ENCODE measurements at regions not wholly inside any gene's neighbourhood (a gene's known extent, or its start where the extent isn't known, plus 50 kb on each side); places are given as distances from the start of the nearest gene placed in this dataset.

GRCh38 chr10:30190577-30191552 lies 131.5 kb upstream of the JCAD start:
- peaks cover 11% of the 10 kb centered on the region for H3K4me1 Mint-ChIP-seq (ENCODE audit: low read depth)
- peaks cover 22% of the 10 kb centered on the region for H3K27me3 Mint-ChIP-seq (ENCODE audit: low read depth)
- no peak overlapping the region for H3K27ac Mint-ChIP-seq
- intact Hi-C loops (cut with micrococcal nuclease): no loop called here
- DNase-seq (ENCODE audit: low spot score): no peak
- H3K9me3 Mint-ChIP-seq: peaks cover 9% of the 10 kb centered on the region
- no peaks in the 10 kb centered on the region for H3K36me3 Mint-ChIP-seq (ENCODE audit: low read depth)
- H3K4me3 Mint-ChIP-seq (ENCODE audit: low read depth): no peak overlapping the region

- H3K4me1 Mint-ChIP-seq (ENCODE audit: low read depth): peaks cover 11% of the 10 kb centered on the region
- peaks cover 4% of the 10 kb centered on the region for H3K9me3 Mint-ChIP-seq
- intact Hi-C loops (cut with micrococcal nuclease): no loop called here
- DNase-seq (ENCODE audit: low spot score): no peak
- no peaks in the 10 kb centered on the region for H3K36me3 Mint-ChIP-seq (ENCODE audit: low read depth)
- no peak overlapping the region for H3K4me3 Mint-ChIP-seq (ENCODE audit: low read depth)
- peaks cover 19% of the 10 kb centered on the region for H3K27me3 Mint-ChIP-seq (ENCODE audit: low read depth)
- H3K27ac Mint-ChIP-seq: no peak overlapping the region
Measured at GRCh38 chr10:30189238-30189580, 129.8 kb upstream of the JCAD start.

GRCh38 chr10:30188556-30189237 lies 129.3 kb upstream of the JCAD start:
- Mint-ChIP-seq H3K27ac (no peak overlapping the region), H3K9me3 (no peaks in the 10 kb centered on the region), H3K36me3 (ENCODE audit: low read depth) (no peaks in the 10 kb centered on the region), H3K27me3 (ENCODE audit: low read depth) (peaks cover 21% of the 10 kb centered on the region), H3K4me1 (ENCODE audit: low read depth) (peaks cover 11% of the 10 kb centered on the region), H3K4me3 (ENCODE audit: low read depth) (no peak overlapping the region)
- no peak for DNase-seq (ENCODE audit: low spot score)
- intact Hi-C loops (cut with micrococcal nuclease): no loop called here

- H3K4me3 Mint-ChIP-seq (ENCODE audit: low read depth): no peak overlapping the region
- peaks cover 21% of the 10 kb centered on the region for H3K27me3 Mint-ChIP-seq (ENCODE audit: low read depth)
- no peak for DNase-seq (ENCODE audit: low spot score)
- no peaks in the 10 kb centered on the region for H3K36me3 Mint-ChIP-seq (ENCODE audit: low read depth)
- no peaks in the 10 kb centered on the region for H3K9me3 Mint-ChIP-seq
- H3K4me1 Mint-ChIP-seq (ENCODE audit: low read depth): peaks cover 6% of the 10 kb centered on the region
- intact Hi-C loops (cut with micrococcal nuclease): no loop called here
- H3K27ac Mint-ChIP-seq: no peak overlapping the region
Measured at GRCh38 chr10:30188101-30188500, 128.7 kb upstream of the JCAD start.

GRCh38 chr10:30187010-30187409 lies 127.6 kb upstream of the JCAD start:
- Mint-ChIP-seq H3K4me3 (ENCODE audit: low read depth) (no peak overlapping the region), H3K36me3 (ENCODE audit: low read depth) (no peaks in the 10 kb centered on the region), H3K27me3 (ENCODE audit: low read depth) (peaks cover 20% of the 10 kb centered on the region), H3K4me1 (ENCODE audit: low read depth) (peaks cover 1% of the 10 kb centered on the region), H3K9me3 (no peaks in the 10 kb centered on the region), H3K27ac (no peak overlapping the region)
- DNase-seq (ENCODE audit: low spot score): no peak
- intact Hi-C loops (cut with micrococcal nuclease): no loop called here

- no peaks in the 10 kb centered on the region for H3K4me1 Mint-ChIP-seq (ENCODE audit: low read depth)
- no peaks in the 10 kb centered on the region for H3K36me3 Mint-ChIP-seq (ENCODE audit: low read depth)
- H3K27me3 Mint-ChIP-seq (ENCODE audit: low read depth): peaks cover 20% of the 10 kb centered on the region
- H3K9me3 Mint-ChIP-seq: no peaks in the 10 kb centered on the region
- no peak for DNase-seq (ENCODE audit: low spot score)
- no peak overlapping the region for H3K4me3 Mint-ChIP-seq (ENCODE audit: low read depth)
- H3K27ac Mint-ChIP-seq: no peak overlapping the region
- intact Hi-C loops (cut with micrococcal nuclease): no loop called here
Measured at GRCh38 chr10:30186371-30186875, 127.0 kb upstream of the JCAD start.

- H3K4me1 Mint-ChIP-seq (ENCODE audit: low read depth): no peaks in the 10 kb centered on the region
- no peak for DNase-seq (ENCODE audit: low spot score)
- intact Hi-C loops (cut with micrococcal nuclease): no loop called here
- no peak overlapping the region for H3K4me3 Mint-ChIP-seq (ENCODE audit: low read depth)
- peaks cover 20% of the 10 kb centered on the region for H3K27me3 Mint-ChIP-seq (ENCODE audit: low read depth)
- H3K36me3 Mint-ChIP-seq (ENCODE audit: low read depth): no peaks in the 10 kb centered on the region
- no peak overlapping the region for H3K27ac Mint-ChIP-seq
- no peaks in the 10 kb centered on the region for H3K9me3 Mint-ChIP-seq
Measured at GRCh38 chr10:30185916-30186315, 126.5 kb upstream of the JCAD start.

GRCh38 chr10:30185341-30185740 lies 126.0 kb upstream of the JCAD start:
- Mint-ChIP-seq H3K9me3 (no peaks in the 10 kb centered on the region), H3K36me3 (ENCODE audit: low read depth) (no peaks in the 10 kb centered on the region), H3K27ac (no peak overlapping the region), H3K4me3 (ENCODE audit: low read depth) (no peak overlapping the region), H3K4me1 (ENCODE audit: low read depth) (no peaks in the 10 kb centered on the region), H3K27me3 (ENCODE audit: low read depth) (peaks cover 19% of the 10 kb centered on the region)
- intact Hi-C loops (cut with micrococcal nuclease): no loop called here
- no peak for DNase-seq (ENCODE audit: low spot score)

- Mint-ChIP-seq H3K4me1 (ENCODE audit: low read depth) (no peaks in the 10 kb centered on the region), H3K9me3 (no peaks in the 10 kb centered on the region), H3K27ac (no peak overlapping the region), H3K27me3 (ENCODE audit: low read depth) (peaks cover 21% of the 10 kb centered on the region), H3K4me3 (ENCODE audit: low read depth) (no peak overlapping the region), H3K36me3 (ENCODE audit: low read depth) (no peaks in the 10 kb centered on the region)
- intact Hi-C loops (cut with micrococcal nuclease): no loop called here
- DNase-seq (ENCODE audit: low spot score): no peak
Measured at GRCh38 chr10:30184397-30185033, 125.1 kb upstream of the JCAD start.

GRCh38 chr10:30183055-30183402 lies 123.6 kb upstream of the JCAD start:
- peaks cover 25% of the 10 kb centered on the region for H3K27me3 Mint-ChIP-seq (ENCODE audit: low read depth)
- H3K4me3 Mint-ChIP-seq (ENCODE audit: low read depth): no peak overlapping the region
- intact Hi-C loops (cut with micrococcal nuclease): no loop called here
- H3K27ac Mint-ChIP-seq: no peak overlapping the region
- no peaks in the 10 kb centered on the region for H3K36me3 Mint-ChIP-seq (ENCODE audit: low read depth)
- DNase-seq (ENCODE audit: low spot score): no peak
- no peaks in the 10 kb centered on the region for H3K4me1 Mint-ChIP-seq (ENCODE audit: low read depth)
- no peaks in the 10 kb centered on the region for H3K9me3 Mint-ChIP-seq

- H3K4me3 Mint-ChIP-seq (ENCODE audit: low read depth): no peak overlapping the region
- no peaks in the 10 kb centered on the region for H3K4me1 Mint-ChIP-seq (ENCODE audit: low read depth)
- no peak for DNase-seq (ENCODE audit: low spot score)
- peaks cover 30% of the 10 kb centered on the region for H3K27me3 Mint-ChIP-seq (ENCODE audit: low read depth)
- no peaks in the 10 kb centered on the region for H3K9me3 Mint-ChIP-seq
- intact Hi-C loops (cut with micrococcal nuclease): no loop called here
- H3K27ac Mint-ChIP-seq: no peak overlapping the region
- no peaks in the 10 kb centered on the region for H3K36me3 Mint-ChIP-seq (ENCODE audit: low read depth)
Measured at GRCh38 chr10:30182191-30183054, 123.0 kb upstream of the JCAD start.

GRCh38 chr10:30178356-30178964 lies 119.1 kb upstream of the JCAD start:
- Mint-ChIP-seq H3K4me3 (ENCODE audit: low read depth) (no peak overlapping the region), H3K27ac (no peak overlapping the region), H3K27me3 (ENCODE audit: low read depth) (peaks cover 36% of the 10 kb centered on the region), H3K36me3 (ENCODE audit: low read depth) (no peaks in the 10 kb centered on the region), H3K4me1 (ENCODE audit: low read depth) (no peaks in the 10 kb centered on the region), H3K9me3 (no peaks in the 10 kb centered on the region)
- DNase-seq (ENCODE audit: low spot score): no peak
- intact Hi-C loops (cut with micrococcal nuclease): no loop called here

Measured in activated T-helper 2 cell treated with anti-CD3 and anti-CD28 coated beads, Interferon-gamma antibody, Interleukin-2, Interleukin-4, amounts not matched to agents 10 μg/mL and 5 μg/mL and 100 μg/mL, durations not matched to agents 14 hours and 24 hours and 36 hours (primary cell).